GDM1 (cell line): ENCODE measurements at regions not wholly inside any gene's neighbourhood (a gene's known extent, or its start where the extent isn't known, plus 50 kb on each side); places are given as distances from the start of the nearest gene placed in this dataset.
"Not testable (repeated sequence)": the region's sequence is repeated elsewhere in the genome, so short reads cannot be mapped to it uniquely, and the experiment has no call there.

Experiments used
- DNase-seq: peaks from one replicate; lab custom pipeline; 2025; lab: John Stamatoyannopoulos, UW

- no peak for DNase-seq
These were observed 129.3 kb upstream of the SLIT2 start for GRCh38 chr4:20122198-20122988.

GRCh38 chr4:20119141-20119540 lies 132.6 kb upstream of the SLIT2 start:
- no peak for DNase-seq

- no peak for DNase-seq
These were observed 142.3 kb upstream of the SLIT2 start for GRCh38 chr4:20109391-20109790.

- DNase-seq: no peak
These were observed 144.8 kb upstream of the SLIT2 start for GRCh38 chr4:20106921-20107320.

- no peak for DNase-seq
These were observed 149.9 kb upstream of the SLIT2 start for GRCh38 chr4:20101831-20102230.

GRCh38 chr4:20096911-20097310 lies 154.8 kb upstream of the SLIT2 start:
- no peak for DNase-seq

GRCh38 chr4:20095805-20096541 lies 155.7 kb upstream of the SLIT2 start:
- no peak for DNase-seq

- no peak for DNase-seq
These were observed 159.9 kb upstream of the SLIT2 start for GRCh38 chr4:20091781-20092180.

- DNase-seq: no peak
These were observed 164.2 kb upstream of the SLIT2 start for GRCh38 chr4:20087522-20087911.

- DNase-seq: no peak
These were observed 164.7 kb upstream of the SLIT2 start for GRCh38 chr4:20086799-20087521.

GRCh38 chr4:20086067-20086798 lies 165.5 kb upstream of the SLIT2 start:
- DNase-seq: no peak

- no peak for DNase-seq
These were observed 166.1 kb upstream of the SLIT2 start for GRCh38 chr4:20085653-20086052.

- no peak for DNase-seq
These were observed 166.5 kb upstream of the SLIT2 start for GRCh38 chr4:20085156-20085555.

- DNase-seq: no peak
These were observed 167.2 kb upstream of the SLIT2 start for GRCh38 chr4:20084488-20084887.

GRCh38 chr4:20078644-20079043 lies 173.1 kb upstream of the SLIT2 start:
- no peak for DNase-seq

GRCh38 chr4:20075248-20075871 lies 176.3 kb upstream of the SLIT2 start:
- DNase-seq: no peak

- DNase-seq: no peak
These were observed 177.3 kb upstream of the SLIT2 start for GRCh38 chr4:20074450-20074849.

- DNase-seq: no peak
These were observed 185.8 kb upstream of the SLIT2 start for GRCh38 chr4:20065952-20066351.

GRCh38 chr4:20062857-20063256 lies 188.8 kb upstream of the SLIT2 start:
- not testable (repeated sequence) for DNase-seq

GRCh38 chr4:20062054-20062453 lies 189.7 kb upstream of the SLIT2 start:
- no peak for DNase-seq

- DNase-seq: no peak
These were observed 200.9 kb upstream of the SLIT2 start for GRCh38 chr4:20050768-20051167.

- no peak for DNase-seq
These were observed 201.8 kb upstream of the SLIT2 start for GRCh38 chr4:20049889-20050288.
